DOHH2 (cell line): ENCODE measurements at regions not wholly inside any gene's neighbourhood (a gene's known extent, or its start where the extent isn't known, plus 50 kb on each side); places are given as distances from the start of the nearest gene placed in this dataset.
"Not testable (repeated sequence)": the region's sequence is repeated elsewhere in the genome, so short reads cannot be mapped to it uniquely, and the experiment has no call there.

Source experiments
- EZH2phosphoT487 ChIP-seq: fragments of 200-600 bp; sonication (generic); IDR thresholded peaks from 2 replicates; pipeline ENCODE4 v1.6.1; 2017; ENCODE audit warnings: borderline replicate concordance, mild to moderate bottlenecking, antibody characterized with exemption, low read length, moderate library complexity, mixed read lengths
- TF ChIP-seq, protein P1 (sequence below): fragments of 200-600 bp; sonication (generic); IDR thresholded peaks from one replicate; pipeline ENCODE4 v1.5.1; 2014; ENCODE audit warnings: antibody characterized with exemption, mild to moderate bottlenecking, low read depth, low read length; ENCODE audit not compliant: poor library complexity, severe bottlenecking

DNA sequence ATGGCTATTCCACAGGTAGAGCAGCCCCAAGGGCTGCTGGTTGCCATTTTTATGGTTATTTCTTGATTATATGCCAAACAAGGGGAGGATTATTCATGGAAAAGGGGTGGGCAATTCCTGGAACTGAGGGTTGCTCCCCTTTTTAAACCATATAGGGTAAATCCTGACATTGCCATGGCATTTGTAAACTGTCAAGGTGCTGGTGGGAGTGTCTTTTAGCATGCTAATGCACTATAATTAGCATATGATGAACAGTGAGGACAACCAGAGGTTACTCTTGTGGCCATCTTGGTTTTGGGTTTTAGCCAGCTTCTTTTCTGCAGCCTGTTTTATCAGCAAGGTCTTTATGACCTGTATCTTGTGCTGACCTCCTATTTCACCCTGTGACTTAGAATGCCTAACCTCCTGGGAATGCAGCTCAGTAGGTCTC lies 503.7 kb downstream of the IGSF11 start:
- TF ChIP-seq, protein P1, sequence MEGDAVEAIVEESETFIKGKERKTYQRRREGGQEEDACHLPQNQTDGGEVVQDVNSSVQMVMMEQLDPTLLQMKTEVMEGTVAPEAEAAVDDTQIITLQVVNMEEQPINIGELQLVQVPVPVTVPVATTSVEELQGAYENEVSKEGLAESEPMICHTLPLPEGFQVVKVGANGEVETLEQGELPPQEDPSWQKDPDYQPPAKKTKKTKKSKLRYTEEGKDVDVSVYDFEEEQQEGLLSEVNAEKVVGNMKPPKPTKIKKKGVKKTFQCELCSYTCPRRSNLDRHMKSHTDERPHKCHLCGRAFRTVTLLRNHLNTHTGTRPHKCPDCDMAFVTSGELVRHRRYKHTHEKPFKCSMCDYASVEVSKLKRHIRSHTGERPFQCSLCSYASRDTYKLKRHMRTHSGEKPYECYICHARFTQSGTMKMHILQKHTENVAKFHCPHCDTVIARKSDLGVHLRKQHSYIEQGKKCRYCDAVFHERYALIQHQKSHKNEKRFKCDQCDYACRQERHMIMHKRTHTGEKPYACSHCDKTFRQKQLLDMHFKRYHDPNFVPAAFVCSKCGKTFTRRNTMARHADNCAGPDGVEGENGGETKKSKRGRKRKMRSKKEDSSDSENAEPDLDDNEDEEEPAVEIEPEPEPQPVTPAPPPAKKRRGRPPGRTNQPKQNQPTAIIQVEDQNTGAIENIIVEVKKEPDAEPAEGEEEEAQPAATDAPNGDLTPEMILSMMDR: not testable (repeated sequence)
- not testable (repeated sequence) for TF ChIP-seq EZH2phosphoT487
